AG10803 (cell line): ENCODE measurements at regions not wholly inside any gene's neighbourhood (a gene's known extent, or its start where the extent isn't known, plus 50 kb on each side); places are given as distances from the start of the nearest gene placed in this dataset.

Experiments used
- DNase-seq: peaks from one replicate; pipeline ENCODE4 v3.0.0; 2010; ENCODE audit warnings: low read depth
- H3K4me3 ChIP-seq: 2 replicates; pipeline ENCODE4 v1.5.1; 2011; ENCODE audit warnings: mild to moderate bottlenecking, low read length, control low read depth
- CTCF ChIP-seq: conservative IDR thresholded peaks from 2 replicates; pipeline ENCODE4 v1.5.1; 2011; ENCODE audit warnings: mild to moderate bottlenecking, low read length, control low read depth, inconsistent platforms

- no peak for TF ChIP-seq CTCF
- no peak overlapping the region for H3K4me3 ChIP-seq
- DNase-seq, result no peak
Measured at GRCh38 chr12:90183201-90183600, 474.6 kb upstream of the ATP2B1 start.

- no peak for DNase-seq
- H3K4me3 ChIP-seq, result no peak overlapping the region
- TF ChIP-seq CTCF, result no peak
Measured at GRCh38 chr12:90181216-90181615, 472.6 kb upstream of the ATP2B1 start.

GRCh38 chr12:90174956-90175355, 466.3 kb upstream of the ATP2B1 start:
- DNase-seq, result no peak
- no peak overlapping the region for H3K4me3 ChIP-seq
- TF ChIP-seq CTCF, result no peak

GRCh38 chr12:90174198-90174510, 465.5 kb upstream of the ATP2B1 start:
- DNase-seq, result no peak
- H3K4me3 ChIP-seq, result no peak overlapping the region
- TF ChIP-seq CTCF, result no peak

GRCh38 chr12:90173499-90174197, 465.0 kb upstream of the ATP2B1 start:
- DNase-seq, result no peak
- no peak for TF ChIP-seq CTCF

GRCh38 chr12:90172524-90172923, 463.9 kb upstream of the ATP2B1 start:
- no peak overlapping the region for H3K4me3 ChIP-seq
- TF ChIP-seq CTCF, result no peak
- no peak for DNase-seq

More at GRCh38 chr12:90173499-90174197, 465.0 kb upstream of the ATP2B1 start:
- no peak overlapping the region for H3K4me3 ChIP-seq

GRCh38 chr12:90170740-90171139, 462.1 kb upstream of the ATP2B1 start:
- H3K4me3 ChIP-seq, result no peak overlapping the region
- TF ChIP-seq CTCF, result no peak
- DNase-seq, result no peak
